ENCODE measurements at regions not wholly inside any gene's neighbourhood (a gene's known extent, or its start where the extent isn't known, plus 50 kb on each side); places are given as distances from the start of the nearest gene placed in this dataset.

- no peak overlapping the region for H3K27ac ChIP-seq (ENCODE audit: low read depth, low read length)
- no peaks in the 10 kb centered on the region for H3K27me3 ChIP-seq (ENCODE audit: insufficient read depth, low read length)
- no peak for DNase-seq (ENCODE audit: insufficient read length, low spot score, missing footprints)
- no peaks in the 10 kb centered on the region for H3K9me3 ChIP-seq (ENCODE audit: low read depth, low read length)
- H3K36me3 ChIP-seq (ENCODE audit: insufficient read depth, low read length): no peaks in the 10 kb centered on the region
- no peak overlapping the region for H2AFZ ChIP-seq (ENCODE audit: low read length)
- TF ChIP-seq CTCF (IDR thresholded peaks at IDR 0.05; ENCODE audit: extremely low read depth, low read depth, low read length): no peak
- H4K20me1 ChIP-seq (ENCODE audit: insufficient read depth, low read length): peaks cover 7% of the 10 kb centered on the region
- peaks cover 70% of the 10 kb centered on the region for H3K79me2 ChIP-seq (ENCODE audit: insufficient read depth, low read length)
- peaks cover 6% of the 10 kb centered on the region for H3K4me1 ChIP-seq (ENCODE audit: insufficient read depth, low read length)
- no peak overlapping the region for H3K4me3 ChIP-seq (ENCODE audit: insufficient read depth, low read length)
- H3K4me2 ChIP-seq (ENCODE audit: insufficient read depth, low read length): no peak overlapping the region
Measured at GRCh38 chr17:63019138-63019873, 53.3 kb downstream of the TANC2 start.

GRCh38 chr17:63022567-63022966, 56.5 kb downstream of the TANC2 start:
- DNase-seq (ENCODE audit: insufficient read length, low spot score, missing footprints): no peak
- Histone ChIP-seq H3K4me3 (ENCODE audit: insufficient read depth, low read length) (no peak overlapping the region), H3K36me3 (ENCODE audit: insufficient read depth, low read length) (no peaks in the 10 kb centered on the region), H3K27ac (ENCODE audit: low read depth, low read length) (no peak overlapping the region), H3K9me3 (ENCODE audit: low read depth, low read length) (no peaks in the 10 kb centered on the region), H3K4me2 (ENCODE audit: insufficient read depth, low read length) (no peak overlapping the region), H3K27me3 (ENCODE audit: insufficient read depth, low read length) (no peaks in the 10 kb centered on the region), H4K20me1 (ENCODE audit: insufficient read depth, low read length) (peaks cover 5% of the 10 kb centered on the region), H3K4me1 (ENCODE audit: insufficient read depth, low read length) (peaks cover 16% of the 10 kb centered on the region), H2AFZ (ENCODE audit: low read length) (no peak overlapping the region), H3K79me2 (ENCODE audit: insufficient read depth, low read length) (peaks cover 79% of the 10 kb centered on the region)
- no peak for TF ChIP-seq CTCF (IDR thresholded peaks at IDR 0.05; ENCODE audit: extremely low read depth, low read depth, low read length)

DNA sequence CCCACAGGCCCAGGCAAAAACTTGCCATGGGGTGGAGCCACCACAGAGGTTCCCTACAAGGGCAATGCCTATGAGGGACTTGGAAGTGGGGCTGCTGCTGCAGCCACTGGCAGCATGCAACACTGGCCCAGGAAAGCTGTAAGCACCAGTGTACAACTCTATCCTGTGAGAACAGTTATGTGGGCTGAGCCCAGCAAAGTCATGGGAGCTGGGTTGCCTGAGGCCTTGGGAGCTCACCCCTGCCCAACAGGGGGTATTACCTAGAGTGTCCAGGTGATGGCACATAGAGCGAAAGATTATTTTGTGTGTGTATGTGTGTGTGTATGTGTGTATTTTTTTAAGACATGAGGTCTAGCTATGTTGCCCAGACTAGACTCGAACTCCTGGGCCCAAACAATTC, 57.0 kb downstream of the TANC2 start:
- no peak overlapping the region for H3K4me2 ChIP-seq (ENCODE audit: insufficient read depth, low read length)
- no peaks in the 10 kb centered on the region for H3K9me3 ChIP-seq (ENCODE audit: low read depth, low read length)
- H3K36me3 ChIP-seq (ENCODE audit: insufficient read depth, low read length): no peaks in the 10 kb centered on the region
- no peak overlapping the region for H2AFZ ChIP-seq (ENCODE audit: low read length)
- peaks cover 16% of the 10 kb centered on the region for H3K4me1 ChIP-seq (ENCODE audit: insufficient read depth, low read length)
- H3K4me3 ChIP-seq (ENCODE audit: insufficient read depth, low read length): no peak overlapping the region
- DNase-seq (ENCODE audit: insufficient read length, low spot score, missing footprints): no peak
- H3K27ac ChIP-seq (ENCODE audit: low read depth, low read length): no peak overlapping the region
- H3K27me3 ChIP-seq (ENCODE audit: insufficient read depth, low read length): no peaks in the 10 kb centered on the region
- H4K20me1 ChIP-seq (ENCODE audit: insufficient read depth, low read length): peaks cover 3% of the 10 kb centered on the region
- no peak for TF ChIP-seq CTCF (IDR thresholded peaks at IDR 0.05; ENCODE audit: extremely low read depth, low read depth, low read length)
- peaks cover 79% of the 10 kb centered on the region for H3K79me2 ChIP-seq (ENCODE audit: insufficient read depth, low read length)

- Histone ChIP-seq H3K4me2 (ENCODE audit: insufficient read depth, low read length) (no peak overlapping the region), H3K4me1 (ENCODE audit: insufficient read depth, low read length) (peaks cover 20% of the 10 kb centered on the region), H3K27ac (ENCODE audit: low read depth, low read length) (no peak overlapping the region), H4K20me1 (ENCODE audit: insufficient read depth, low read length) (peaks cover 2% of the 10 kb centered on the region), H3K4me3 (ENCODE audit: insufficient read depth, low read length) (no peak overlapping the region), H3K9me3 (ENCODE audit: low read depth, low read length) (no peaks in the 10 kb centered on the region), H3K36me3 (ENCODE audit: insufficient read depth, low read length) (no peaks in the 10 kb centered on the region), H3K79me2 (ENCODE audit: insufficient read depth, low read length) (peaks cover 76% of the 10 kb centered on the region), H2AFZ (ENCODE audit: low read length) (no peak overlapping the region), H3K27me3 (ENCODE audit: insufficient read depth, low read length) (no peaks in the 10 kb centered on the region)
- DNase-seq (ENCODE audit: insufficient read length, low spot score, missing footprints): no peak
- no peak for TF ChIP-seq CTCF (IDR thresholded peaks at IDR 0.05; ENCODE audit: extremely low read depth, low read depth, low read length)
Measured at GRCh38 chr17:63024201-63024600, 58.2 kb downstream of the TANC2 start.
